Naive thymus-derived CD4-positive, alpha-beta T cell (primary cell): ENCODE measurements at regions not wholly inside any gene's neighbourhood (a gene's known extent, or its start where the extent isn't known, plus 50 kb on each side); places are given as distances from the start of the nearest gene placed in this dataset.
A peak's percentile ranks its signal among the peaks of the same experiment; 100 is the strongest.

ENCODE experiments used
- ATAC-seq: fragments of 150-1000 bp; cut with Tn5 transposase; 2 replicates; pipeline ENCODE4 v1.10.0; 2021; ENCODE audit warnings: mild to moderate bottlenecking, moderate library complexity
- CTCF ChIA-PET: fragments of 350-600 bp; sonication (Branson Sonifier 250); formaldehyde crosslinking; loops from one replicate; lab custom pipeline; 2021; ENCODE audit warnings: antibody characterized with exemption; lab: Charles Lee
- POLR2A ChIA-PET: fragments of 350-600 bp; sonication (Branson Sonifier 250); formaldehyde crosslinking; loops from one replicate; lab custom pipeline; 2021; ENCODE audit warnings: antibody characterized with exemption, inconsistent platforms; lab: Charles Lee
- DNase-seq, 9 donors: peaks; one replicate each; pipeline versions ENCODE4 v3.0.0 to v3.0.0-alpha.2; 2020 to 2022; ENCODE audit warnings: mixed read lengths in 1 of 9
- H3K27ac ChIP-seq: one replicate; pipeline ENCODE4 v1.7.0; 2013; ENCODE audit warnings: mild to moderate bottlenecking, low read depth, low read length, moderate library complexity
- H3K27me3 ChIP-seq, 2 donors: one replicate each; pipeline ENCODE4 v1.7.0; 2013; ENCODE audit warnings: low read length in 2 of 2, mild to moderate bottlenecking in 2 of 2, moderate library complexity in 2 of 2; ENCODE audit not compliant: control insufficient read depth in 2 of 2, insufficient read depth in 2 of 2
- H3K36me3 ChIP-seq, 3 experiments: 1 replicate in 2 of 3; 2 replicates in 1 of 3; pipeline ENCODE4 v1.7.0; 2013; ENCODE audit warnings: low read length in 3 of 3, mild to moderate bottlenecking in 3 of 3, moderate library complexity in 1 of 3; ENCODE audit not compliant: insufficient read depth in 3 of 3, control insufficient read depth in 2 of 3
- H3K4me1 ChIP-seq, 2 donors: one replicate each; pipeline ENCODE4 v1.7.0; 2013; ENCODE audit warnings: low read length in 2 of 2, mild to moderate bottlenecking in 2 of 2, moderate library complexity in 1 of 2; ENCODE audit not compliant: control insufficient read depth in 2 of 2, insufficient read depth in 2 of 2
- H3K4me3 ChIP-seq: 2 replicates; pipeline ENCODE4 v1.7.0; 2013; ENCODE audit warnings: mild to moderate bottlenecking, low read length
- H3K9me3 ChIP-seq, 3 experiments: 1 replicate in 2 of 3; 2 replicates in 1 of 3; pipeline ENCODE4 v1.7.0; 2013; ENCODE audit warnings: low read length in 3 of 3; ENCODE audit not compliant: control insufficient read depth in 2 of 3
- H3K27ac Mint-ChIP-seq, 9 donors: one replicate each; pipeline ENCODE4 v1.8.0; 2020 to 2022; ENCODE audit warnings: mixed read lengths in 9 of 9, mild to moderate bottlenecking in 8 of 9, moderate library complexity in 5 of 9, inconsistent platforms in 2 of 9
- H3K27me3 Mint-ChIP-seq, 5 donors: one replicate each; pipeline ENCODE4 v1.8.0; 2021 to 2022; ENCODE audit warnings: mixed read lengths in 5 of 5, mild to moderate bottlenecking in 1 of 5
- H3K36me3 Mint-ChIP-seq, 5 donors: one replicate each; pipeline ENCODE4 v1.8.0; 2020 to 2022; ENCODE audit warnings: mixed read lengths in 5 of 5, mild to moderate bottlenecking in 3 of 5, inconsistent platforms in 1 of 5
- H3K4me1 Mint-ChIP-seq, 7 donors: one replicate each; pipeline ENCODE4 v1.8.0; 2020 to 2022; ENCODE audit warnings: mixed read lengths in 7 of 7, mild to moderate bottlenecking in 3 of 7, inconsistent platforms in 1 of 7
- H3K4me3 Mint-ChIP-seq, 10 donors: one replicate each; pipeline ENCODE4 v1.8.0; 2020 to 2022; ENCODE audit warnings: mild to moderate bottlenecking in 10 of 10, mixed read lengths in 10 of 10, moderate library complexity in 6 of 10, inconsistent platforms in 2 of 10
- H3K9me3 Mint-ChIP-seq, 11 donors: one replicate each; pipeline ENCODE4 v1.8.0; 2020 to 2022; ENCODE audit warnings: mixed read lengths in 11 of 11, mild to moderate bottlenecking in 4 of 11, inconsistent platforms in 1 of 11, moderate library complexity in 1 of 11
- intact Hi-C, 2 donors: fragments of 100-400 bp; cut with micrococcal nuclease; formaldehyde crosslinking; loops; one replicate each; pipeline ENCODE4 v1.15.1; 2023

GRCh38 chr10:43985941-43986340 lies 337.3 kb upstream of the ZNF32 start:
- Histone ChIP-seq H3K27ac (no peak overlapping the region), H3K4me3 (no peak overlapping the region), H3K4me1 (no peaks in the 10 kb centered on the region), H3K27me3 (no peaks in the 10 kb centered on the region), H3K36me3 (no peaks in the 10 kb centered on the region), H3K9me3 (no peaks in the 10 kb centered on the region)
- H3K27me3 Mint-ChIP-seq: peaks cover 0 to 6% (median 5%) of the 10 kb centered on the region in 5 donors
- H3K4me1 Mint-ChIP-seq: peaks cover 0 to 7% (median 0%) of the 10 kb centered on the region in 7 donors
- no peak overlapping the region for H3K27ac Mint-ChIP-seq
- ChIA-PET POLR2A (no interaction called here), CTCF (no interaction called here)
- DNase-seq: no peak
- no peak overlapping the region for H3K4me3 Mint-ChIP-seq
- intact Hi-C loops: no loop called here
- no peak for ATAC-seq
- H3K36me3 Mint-ChIP-seq: peaks cover 0 to 3% (median 0%) of the 10 kb centered on the region in 5 donors
- H3K9me3 Mint-ChIP-seq: peaks cover 0 to 8% (median 2%) of the 10 kb centered on the region in 11 donors

GRCh38 chr10:43983856-43984271 lies 335.2 kb upstream of the ZNF32 start:
- CTCF ChIA-PET: no interaction called here
- intact Hi-C loops: no loop called here
- Histone ChIP-seq H3K36me3 (no peaks in the 10 kb centered on the region), H3K27me3 (no peaks in the 10 kb centered on the region), H3K4me1 (no peaks in the 10 kb centered on the region), H3K27ac (no peak overlapping the region), H3K9me3 (no peaks in the 10 kb centered on the region), H3K4me3 (no peak overlapping the region)
- POLR2A ChIA-PET: no interaction called here
- Mint-ChIP-seq H3K9me3 (peaks cover 0 to 2% (median 0%) of the 10 kb centered on the region in 11 donors), H3K27ac (no peak overlapping the region), H3K4me3 (no peak overlapping the region), H3K4me1 (peaks cover 0 to 22% (median 6%) of the 10 kb centered on the region in 7 donors), H3K36me3 (no peaks in the 10 kb centered on the region), H3K27me3 (peaks cover 0 to 4% (median 0%) of the 10 kb centered on the region in 5 donors)
- no peak for DNase-seq
- no peak for ATAC-seq

- intact Hi-C loops: no loop called here
- no peaks in the 10 kb centered on the region for H3K36me3 Mint-ChIP-seq
- Histone ChIP-seq H3K4me1 (no peaks in the 10 kb centered on the region), H3K36me3 (no peaks in the 10 kb centered on the region), H3K4me3 (no peak overlapping the region), H3K27ac (no peak overlapping the region), H3K9me3 (no peaks in the 10 kb centered on the region), H3K27me3 (no peaks in the 10 kb centered on the region)
- no peaks in the 10 kb centered on the region for H3K9me3 Mint-ChIP-seq
- peaks cover 0 to 22% (median 6%) of the 10 kb centered on the region in 7 donors for H3K4me1 Mint-ChIP-seq
- H3K4me3 Mint-ChIP-seq: no peak overlapping the region
- no peak for ATAC-seq
- H3K27ac Mint-ChIP-seq: no peak overlapping the region
- CTCF ChIA-PET: no interaction called here
- POLR2A ChIA-PET: no interaction called here
- H3K27me3 Mint-ChIP-seq: peaks cover 0 to 2% (median 0%) of the 10 kb centered on the region in 5 donors
- DNase-seq: no peak
These were observed 334.7 kb upstream of the ZNF32 start for GRCh38 chr10:43983405-43983804.

GRCh38 chr10:43982250-43982649 lies 333.6 kb upstream of the ZNF32 start:
- no peak overlapping the region for H3K27ac Mint-ChIP-seq
- H3K9me3 Mint-ChIP-seq: no peaks in the 10 kb centered on the region
- intact Hi-C loops: no loop called here
- Histone ChIP-seq H3K36me3 (no peaks in the 10 kb centered on the region), H3K4me1 (no peaks in the 10 kb centered on the region), H3K27ac (no peak overlapping the region), H3K27me3 (no peaks in the 10 kb centered on the region), H3K4me3 (no peak overlapping the region), H3K9me3 (no peaks in the 10 kb centered on the region)
- H3K4me3 Mint-ChIP-seq: no peak overlapping the region
- ChIA-PET CTCF (no interaction called here), POLR2A (no interaction called here)
- H3K27me3 Mint-ChIP-seq: peaks cover 0 to 2% (median 0%) of the 10 kb centered on the region in 5 donors
- peaks cover 4 to 22% (median 6%) of the 10 kb centered on the region in 7 donors for H3K4me1 Mint-ChIP-seq
- no peaks in the 10 kb centered on the region for H3K36me3 Mint-ChIP-seq
- ATAC-seq (no peak), DNase-seq (no peak)

GRCh38 chr10:43981696-43982095 lies 333.0 kb upstream of the ZNF32 start:
- H3K9me3 Mint-ChIP-seq: no peaks in the 10 kb centered on the region
- no peaks in the 10 kb centered on the region for H3K27me3 ChIP-seq
- no peaks in the 10 kb centered on the region for H3K9me3 ChIP-seq
- peaks cover 0 to 2% (median 0%) of the 10 kb centered on the region in 5 donors for H3K27me3 Mint-ChIP-seq
- H3K4me3 ChIP-seq: no peak overlapping the region
- POLR2A ChIA-PET: no interaction called here
- H3K4me1 Mint-ChIP-seq: peaks cover 4 to 22% (median 6%) of the 10 kb centered on the region in 7 donors
- ATAC-seq: no peak
- no peak for DNase-seq
- peak overlapping the region in 2 of 9 donors; percentile 11 to 48 for H3K27ac Mint-ChIP-seq
- CTCF ChIA-PET: no interaction called here
- no peak overlapping the region for H3K4me3 Mint-ChIP-seq
- H3K36me3 Mint-ChIP-seq: no peaks in the 10 kb centered on the region
- intact Hi-C loops: no loop called here
- no peaks in the 10 kb centered on the region for H3K4me1 ChIP-seq
- no peaks in the 10 kb centered on the region for H3K36me3 ChIP-seq
- H3K27ac ChIP-seq: no peak overlapping the region

GRCh38 chr10:43981232-43981631 lies 332.6 kb upstream of the ZNF32 start:
- H3K36me3 Mint-ChIP-seq: no peaks in the 10 kb centered on the region
- H3K4me1 Mint-ChIP-seq: peaks cover 4 to 22% (median 6%) of the 10 kb centered on the region in 7 donors
- H3K4me3 Mint-ChIP-seq: no peak overlapping the region
- no peak for ATAC-seq
- CTCF ChIA-PET: no interaction called here
- H3K4me1 ChIP-seq: no peaks in the 10 kb centered on the region
- intact Hi-C loops: no loop called here
- H3K36me3 ChIP-seq: no peaks in the 10 kb centered on the region
- POLR2A ChIA-PET: no interaction called here
- no peaks in the 10 kb centered on the region for H3K9me3 ChIP-seq
- peak overlapping the region in 2 of 9 donors; percentile 11 to 48 for H3K27ac Mint-ChIP-seq
- peaks cover 0 to 2% (median 0%) of the 10 kb centered on the region in 5 donors for H3K27me3 Mint-ChIP-seq
- H3K9me3 Mint-ChIP-seq: peaks cover 0 to 2% (median 0%) of the 10 kb centered on the region in 11 donors
- no peak overlapping the region for H3K27ac ChIP-seq
- no peak overlapping the region for H3K4me3 ChIP-seq
- DNase-seq: no peak
- H3K27me3 ChIP-seq: no peaks in the 10 kb centered on the region

- H3K27me3 ChIP-seq: no peaks in the 10 kb centered on the region
- DNase-seq (no peak), ATAC-seq (no peak)
- Mint-ChIP-seq H3K36me3 (no peaks in the 10 kb centered on the region), H3K27me3 (peaks cover 0 to 2% (median 0%) of the 10 kb centered on the region in 5 donors), H3K9me3 (peaks cover 0 to 2% (median 0%) of the 10 kb centered on the region in 11 donors), H3K27ac (no peak overlapping the region), H3K4me3 (peak overlapping the region in 2 of 10 donors; percentile 30 to 44), H3K4me1 (peaks cover 4 to 22% (median 6%) of the 10 kb centered on the region in 7 donors)
- CTCF ChIA-PET: no interaction called here
- intact Hi-C loops: no loop called here
- H3K4me3 ChIP-seq: no peak overlapping the region
- no peaks in the 10 kb centered on the region for H3K4me1 ChIP-seq
- H3K36me3 ChIP-seq: no peaks in the 10 kb centered on the region
- POLR2A ChIA-PET: no interaction called here
- H3K27ac ChIP-seq: no peak overlapping the region
- no peaks in the 10 kb centered on the region for H3K9me3 ChIP-seq
These were observed 332.0 kb upstream of the ZNF32 start for GRCh38 chr10:43980715-43981114.
